HepG2 (cell line): ENCODE measurements at regions not wholly inside any gene's neighbourhood (a gene's known extent, or its start where the extent isn't known, plus 50 kb on each side); places are given as distances from the start of the nearest gene placed in this dataset.

Experiments
- ATAC-seq: fragments of 200-7000 bp; cut with Tn5 transposase; 3 replicates; pipeline ENCODE4 v1.9.1; 2020; ENCODE audit warnings: mild to moderate bottlenecking, moderate library complexity
- BruUV-seq: library from RNA; stranded (reverse); fragments of 400-500 nt; replicated peaks from 2 replicates; lab custom pipeline; 2021; lab: Mats Ljungman, UMichigan
- CTCF ChIA-PET: fragments of 300-600 bp; formaldehyde crosslinking; extraction: SDS; loops from one replicate; lab custom pipeline; 2021; ENCODE audit warnings: low total read pairs, inconsistent platforms, low intra/inter-chr PET ratio; lab: Yijun Ruan, JAX
- POLR2A ChIA-PET: fragments of 350-600 bp; sonication (Branson Sonifier 250); formaldehyde crosslinking; loops from one replicate; lab custom pipeline; 2020; ENCODE audit warnings: antibody characterized with exemption, inconsistent platforms; lab: Yijun Ruan, JAX
- DNase-seq: peaks from one replicate; pipeline ENCODE4 v3.0.0-alpha.2; 2015; ENCODE audit warnings: low spot score
- FAIRE-seq: peaks from 3 replicates; lab custom pipeline; 2011; peaks lifted over from hg19 to GRCh38; lab: Jason Lieb, UNC
- H2AFZ ChIP-seq: one replicate; pipeline ENCODE4 v1.6.1; 2011; ENCODE audit warnings: low read length, inconsistent platforms
- H3K27ac ChIP-seq: fragments of 300-600 bp; 3 replicates; pipeline ENCODE4 v1.8.0; 2011; ENCODE audit warnings: mixed run types, mild to moderate bottlenecking, mixed read lengths, low read length, inconsistent platforms; ENCODE audit not compliant: insufficient read depth; ENCODE audit errors: extremely low read length
- H3K27me3 ChIP-seq, 2 experiments: fragments of 200-600 bp in 1 of 2; 2 replicates in 1 of 2; 3 replicates in 1 of 2; pipeline versions ENCODE4 v1.6.0 to v1.8.0; 2011; ENCODE audit warnings: low read length in 2 of 2, mild to moderate bottlenecking in 2 of 2, moderate library complexity in 2 of 2, inconsistent platforms in 1 of 2; ENCODE audit not compliant: insufficient read depth in 2 of 2, control insufficient read depth in 1 of 2
- H3K36me3 ChIP-seq, 2 experiments: fragments of 200-600 bp in 1 of 2; replicated peaks in 1 of 2; 2 replicates in 1 of 2; 3 replicates in 1 of 2; pipeline versions ENCODE4 v1.5.1 to v1.8.0; 2011; ENCODE audit warnings: low read length in 2 of 2, inconsistent platforms in 1 of 2; ENCODE audit not compliant: insufficient read depth in 2 of 2, control insufficient read depth in 1 of 2
- H3K4me1 ChIP-seq: 2 replicates; pipeline ENCODE4 v1.5.1; 2012; ENCODE audit warnings: low read length, inconsistent platforms; ENCODE audit not compliant: insufficient read depth
- H3K4me2 ChIP-seq: 2 replicates; pipeline ENCODE4 v1.6.0; 2011; ENCODE audit warnings: low read depth, low read length, inconsistent platforms
- H3K4me3 ChIP-seq, 3 experiments: fragments of 200-600 bp in 1 of 3; sonication (generic), shearing (Covaris generic) in 1 of 3; replicated peaks in 1 of 3; 2 replicates each; pipeline ENCODE4 v1.5.1; 2011 to 2016; ENCODE audit warnings: low read length in 3 of 3, inconsistent platforms in 2 of 3, low read depth in 2 of 3, mild to moderate bottlenecking in 2 of 3, control low read depth in 1 of 3, mixed read lengths in 1 of 3; ENCODE audit not compliant: insufficient read depth in 1 of 3
- H3K79me2 ChIP-seq: one replicate; pipeline ENCODE4 v1.6.1; 2011; ENCODE audit warnings: low read length, inconsistent platforms; ENCODE audit not compliant: insufficient read depth
- H3K9ac ChIP-seq: 2 replicates; pipeline ENCODE4 v1.6.0; 2011; ENCODE audit warnings: mild to moderate bottlenecking, low read depth, low read length, inconsistent platforms; ENCODE audit not compliant: insufficient read depth
- H3K9me3 ChIP-seq: 2 replicates; pipeline ENCODE4 v1.5.1; 2012; ENCODE audit warnings: mild to moderate bottlenecking, low read length
- H4K20me1 ChIP-seq: 2 replicates; pipeline ENCODE4 v1.6.0; 2011; ENCODE audit warnings: inconsistent platforms, mild to moderate bottlenecking, low read length, moderate library complexity; ENCODE audit not compliant: insufficient read depth
- AGO1 ChIP-seq: fragments of 200-400 bp; formaldehyde crosslinking; IDR thresholded peaks from 2 replicates; pipeline ENCODE4 v1.6.1; 2017; ENCODE audit warnings: mild to moderate bottlenecking, low read depth, low read length, moderate library complexity; ENCODE audit not compliant: poor library complexity, severe bottlenecking
- ATF3 ChIP-seq: sonication (generic); formaldehyde crosslinking; IDR thresholded peaks from 2 replicates; pipeline ENCODE4 v1.4.0; 2020; ENCODE audit warnings: missing genetic modification reagents
- RNF2 ChIP-seq: fragments of 450-650 bp; conservative IDR thresholded peaks from 2 replicates; pipeline ENCODE4 v1.6.1; 2016; ENCODE audit warnings: low read depth
- ZNF318 ChIP-seq: sonication (generic); formaldehyde crosslinking; IDR thresholded peaks from 2 replicates; pipeline ENCODE4 v1.4.0; 2020; ENCODE audit warnings: mild to moderate bottlenecking, missing genetic modification reagents
- ZNF335 ChIP-seq: sonication (generic); formaldehyde crosslinking; IDR thresholded peaks from 2 replicates; pipeline ENCODE4 v1.4.0; 2020; ENCODE audit warnings: missing genetic modification reagents
- ZNF773 ChIP-seq: sonication (generic); formaldehyde crosslinking; IDR thresholded peaks from 2 replicates; pipeline ENCODE4 v1.4.0; 2020; ENCODE audit warnings: missing genetic modification reagents, borderline replicate concordance
- WGBS: methylation state at CpG from one replicate; pipeline ENCODE4 v1.1.6; 2017; ENCODE audit warnings: low lambda C conversion rate; 5-methylcytosine and 5-hydroxymethylcytosine counted together
- in situ Hi-C: cut with HindIII; loops from 2 replicates; pipeline ENCODE4 v1.10.0; 2017; ENCODE audit warnings: low pct_unique_long_range_greater_than_20kb; ENCODE audit not compliant: extremely low pct_ligation_motif_present
- intact Hi-C: fragments of 100-400 bp; cut with micrococcal nuclease; formaldehyde crosslinking; loops from one replicate; pipeline ENCODE4 v1.10.0; 2022; ENCODE audit not compliant: unreplicated experiment
- TF ChIP-seq, protein P1 (sequence below): IDR thresholded peaks from 2 replicates; pipeline ENCODE4 v1.6.1; 2016; ENCODE audit warnings: missing biosample characterization, missing genetic modification reagents, low read depth
- TF ChIP-seq, protein P2 (sequence below): sonication (generic); formaldehyde crosslinking; IDR thresholded peaks from 2 replicates; pipeline ENCODE4 v1.5.0; 2020; ENCODE audit warnings: mild to moderate bottlenecking, missing genetic modification reagents, moderate library complexity

- DNase-seq (no peak), FAIRE-seq (no peak), ATAC-seq (no peak)
- in situ Hi-C loops = no loop called here
- no peak overlapping the region for H3K27ac ChIP-seq
- H3K4me2 ChIP-seq = no peak overlapping the region
- intact Hi-C loops = no loop called here
- H3K79me2 ChIP-seq = no peaks in the 10 kb centered on the region
- H3K36me3 ChIP-seq = no peaks in the 10 kb centered on the region
- POLR2A ChIA-PET = no interaction called here
- H3K9me3 ChIP-seq = no peaks in the 10 kb centered on the region
- H3K4me3 ChIP-seq = no peak overlapping the region
- no peaks in the 10 kb centered on the region for H3K4me1 ChIP-seq
- no peak overlapping the region for H2AFZ ChIP-seq
- H3K27me3 ChIP-seq = no peaks in the 10 kb centered on the region
- 27% methylated on average over 6 of the region's 6 CpGs for WGBS
- H3K9ac ChIP-seq = no peak overlapping the region
- TF ChIP-seq ZNF335 (CRISPR knock-in tag) = no peak
- TF ChIP-seq, protein P1, sequence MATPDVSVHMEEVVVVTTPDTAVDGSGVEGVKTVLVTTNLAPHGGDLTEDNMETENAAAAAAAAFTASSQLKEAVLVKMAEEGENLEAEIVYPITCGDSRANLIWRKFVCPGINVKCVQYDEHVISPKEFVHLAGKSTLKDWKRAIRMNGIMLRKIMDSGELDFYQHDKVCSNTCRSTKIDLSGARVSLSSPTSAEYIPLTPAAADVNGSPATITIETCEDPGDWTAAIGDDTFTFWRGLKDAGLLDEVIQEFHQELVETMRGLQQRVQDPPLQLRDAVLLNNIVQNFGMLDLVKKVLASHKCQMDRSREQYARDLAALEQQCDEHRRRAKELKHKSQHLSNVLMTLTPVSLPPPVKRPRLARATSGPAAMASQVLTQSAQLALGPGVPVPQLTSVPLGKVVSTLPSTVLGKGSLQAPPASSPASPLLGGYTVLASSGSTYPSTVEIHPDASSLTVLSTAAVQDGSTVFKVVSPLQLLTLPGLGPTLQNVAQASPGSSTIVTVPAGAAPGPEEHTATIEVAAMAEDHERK = no peak
- no peak for TF ChIP-seq ATF3 (CRISPR knock-in tag)
- no peak for TF ChIP-seq AGO1
- TF ChIP-seq ZNF318 = no peak
- TF ChIP-seq RNF2 = no peak
- no peak for TF ChIP-seq ZNF773 (CRISPR knock-in tag)
- TF ChIP-seq, protein P2, sequence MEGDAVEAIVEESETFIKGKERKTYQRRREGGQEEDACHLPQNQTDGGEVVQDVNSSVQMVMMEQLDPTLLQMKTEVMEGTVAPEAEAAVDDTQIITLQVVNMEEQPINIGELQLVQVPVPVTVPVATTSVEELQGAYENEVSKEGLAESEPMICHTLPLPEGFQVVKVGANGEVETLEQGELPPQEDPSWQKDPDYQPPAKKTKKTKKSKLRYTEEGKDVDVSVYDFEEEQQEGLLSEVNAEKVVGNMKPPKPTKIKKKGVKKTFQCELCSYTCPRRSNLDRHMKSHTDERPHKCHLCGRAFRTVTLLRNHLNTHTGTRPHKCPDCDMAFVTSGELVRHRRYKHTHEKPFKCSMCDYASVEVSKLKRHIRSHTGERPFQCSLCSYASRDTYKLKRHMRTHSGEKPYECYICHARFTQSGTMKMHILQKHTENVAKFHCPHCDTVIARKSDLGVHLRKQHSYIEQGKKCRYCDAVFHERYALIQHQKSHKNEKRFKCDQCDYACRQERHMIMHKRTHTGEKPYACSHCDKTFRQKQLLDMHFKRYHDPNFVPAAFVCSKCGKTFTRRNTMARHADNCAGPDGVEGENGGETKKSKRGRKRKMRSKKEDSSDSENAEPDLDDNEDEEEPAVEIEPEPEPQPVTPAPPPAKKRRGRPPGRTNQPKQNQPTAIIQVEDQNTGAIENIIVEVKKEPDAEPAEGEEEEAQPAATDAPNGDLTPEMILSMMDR (CRISPR knock-in tag) = no peak
- CTCF ChIA-PET = no interaction called here
- no peaks in the 10 kb centered on the region for H4K20me1 ChIP-seq
- BruUV-seq = no TSS peak
Measured at GRCh38 chrX:4197971-4198370, 484.5 kb upstream of the PRKX start.
